Ascending aorta (tissue), 2 donors: ENCODE measurements at regions not wholly inside any gene's neighbourhood (a gene's known extent, or its start where the extent isn't known, plus 50 kb on each side); places are given as distances from the start of the nearest gene placed in this dataset.

ENCODE experiments used
- DNase-seq, 2 donors: peaks; one replicate each; pipeline ENCODE4 v3.0.0-alpha.2; 2019; ENCODE audit warnings: low spot score in 2 of 2
- H3K27ac ChIP-seq, 2 donors: fragments of 200-600 bp; sonication (generic); one replicate each; pipeline ENCODE4 v1.5.1; 2016 to 2017; ENCODE audit warnings: mild to moderate bottlenecking in 1 of 2
- H3K27me3 ChIP-seq: fragments of 200-600 bp; sonication (generic); one replicate; pipeline ENCODE4 v1.5.1; 2017
- H3K36me3 ChIP-seq, 2 donors: fragments of 200-600 bp; sonication (generic); one replicate each; pipeline ENCODE4 v1.5.1; 2016
- H3K4me1 ChIP-seq, 2 donors: fragments of 200-600 bp; sonication (generic); one replicate each; pipeline ENCODE4 v1.5.1; 2016 to 2017; ENCODE audit warnings: mild to moderate bottlenecking in 1 of 2
- H3K4me3 ChIP-seq, 2 donors: fragments of 200-600 bp; sonication (generic); one replicate each; pipeline ENCODE4 v1.5.1; 2016 to 2017; ENCODE audit warnings: mild to moderate bottlenecking in 1 of 2
- H3K9me3 ChIP-seq, 2 donors: fragments of 200-600 bp; sonication (generic); one replicate each; pipeline ENCODE4 v1.5.1; 2016
- CTCF ChIP-seq, 3 experiments: fragments of 200-600 bp in 2 of 3; fragments of 450-650 bp in 1 of 3; sonication (generic) in 2 of 3; IDR thresholded peaks; one replicate each; pipeline ENCODE4 v1.5.1; 2016 to 2019; ENCODE audit warnings: antibody characterized with exemption in 3 of 3, mild to moderate bottlenecking in 1 of 3, moderate library complexity in 1 of 3
- intact Hi-C: fragments of 100-400 bp; cut with DNase I; formaldehyde crosslinking; loops from one replicate; pipeline ENCODE4 v1.15.1; 2023

GRCh38 chr15:31822463-31822862, 207.9 kb upstream of the CHRNA7 start:
- intact Hi-C loops, result no loop called here
- no peak for TF ChIP-seq CTCF (IDR thresholded peaks at IDR 0.05)

GRCh38 chr15:31824024-31824423, 206.3 kb upstream of the CHRNA7 start:
- intact Hi-C loops, result no loop called here
- no peaks in the 10 kb centered on the region for H3K27me3 ChIP-seq
- H3K9me3 ChIP-seq, result no peaks in the 10 kb centered on the region
- H3K4me1 ChIP-seq, result no peaks in the 10 kb centered on the region
- H3K36me3 ChIP-seq, result no peaks in the 10 kb centered on the region
- no peak overlapping the region for H3K4me3 ChIP-seq
- no peak overlapping the region for H3K27ac ChIP-seq
- no peak for TF ChIP-seq CTCF (IDR thresholded peaks at IDR 0.05)
- no peak for DNase-seq

More at GRCh38 chr15:31822463-31822862, 207.9 kb upstream of the CHRNA7 start:
- Histone ChIP-seq H3K36me3 (no peaks in the 10 kb centered on the region), H3K27me3 (no peaks in the 10 kb centered on the region), H3K4me1 (no peaks in the 10 kb centered on the region), H3K4me3 (no peak overlapping the region), H3K27ac (no peak overlapping the region), H3K9me3 (no peaks in the 10 kb centered on the region)
- DNase-seq, result no peak

- intact Hi-C loops, result no loop called here
- no peaks in the 10 kb centered on the region for H3K4me1 ChIP-seq
- H3K9me3 ChIP-seq, result no peaks in the 10 kb centered on the region
- TF ChIP-seq CTCF (IDR thresholded peaks at IDR 0.05), result no peak
- no peak for DNase-seq
- H3K27ac ChIP-seq, result no peak overlapping the region
- no peak overlapping the region for H3K4me3 ChIP-seq
- H3K36me3 ChIP-seq, result no peaks in the 10 kb centered on the region
- no peaks in the 10 kb centered on the region for H3K27me3 ChIP-seq
Observed at GRCh38 chr15:31828594-31828993, 201.7 kb upstream of the CHRNA7 start.

- intact Hi-C loops, result no loop called here
- H3K27me3 ChIP-seq, result no peaks in the 10 kb centered on the region
- no peaks in the 10 kb centered on the region for H3K9me3 ChIP-seq
- H3K4me1 ChIP-seq, result no peaks in the 10 kb centered on the region
- no peak for DNase-seq
- no peaks in the 10 kb centered on the region for H3K36me3 ChIP-seq
- TF ChIP-seq CTCF (IDR thresholded peaks at IDR 0.05), result no peak
- no peak overlapping the region for H3K4me3 ChIP-seq
- no peak overlapping the region for H3K27ac ChIP-seq
Observed at GRCh38 chr15:31830591-31830990, 199.7 kb upstream of the CHRNA7 start.

- no peaks in the 10 kb centered on the region for H3K9me3 ChIP-seq
- H3K36me3 ChIP-seq, result no peaks in the 10 kb centered on the region
- H3K4me3 ChIP-seq, result no peak overlapping the region
- TF ChIP-seq CTCF (IDR thresholded peaks at IDR 0.05), result no peak
- DNase-seq, result no peak
- no peaks in the 10 kb centered on the region for H3K4me1 ChIP-seq
- no peak overlapping the region for H3K27ac ChIP-seq
- H3K27me3 ChIP-seq, result no peaks in the 10 kb centered on the region
- intact Hi-C loops, result no loop called here
Observed at GRCh38 chr15:31831596-31831995, 198.7 kb upstream of the CHRNA7 start.

GRCh38 chr15:31834654-31835053, 195.7 kb upstream of the CHRNA7 start:
- no peaks in the 10 kb centered on the region for H3K36me3 ChIP-seq
- DNase-seq, result no peak
- no peaks in the 10 kb centered on the region for H3K9me3 ChIP-seq
- H3K27ac ChIP-seq, result no peak overlapping the region
- H3K4me1 ChIP-seq, result no peaks in the 10 kb centered on the region
- intact Hi-C loops, result no loop called here
- no peak overlapping the region for H3K4me3 ChIP-seq
- H3K27me3 ChIP-seq, result no peaks in the 10 kb centered on the region
- no peak for TF ChIP-seq CTCF (IDR thresholded peaks at IDR 0.05)
